GM04504 (cell line): ENCODE measurements at regions not wholly inside any gene's neighbourhood (a gene's known extent, or its start where the extent isn't known, plus 50 kb on each side); places are given as distances from the start of the nearest gene placed in this dataset.

Experiments
- DNase-seq: peaks from one replicate; pipeline ENCODE4 v3.0.0-alpha.2; 2012; ENCODE audit warnings: low read depth

DNA sequence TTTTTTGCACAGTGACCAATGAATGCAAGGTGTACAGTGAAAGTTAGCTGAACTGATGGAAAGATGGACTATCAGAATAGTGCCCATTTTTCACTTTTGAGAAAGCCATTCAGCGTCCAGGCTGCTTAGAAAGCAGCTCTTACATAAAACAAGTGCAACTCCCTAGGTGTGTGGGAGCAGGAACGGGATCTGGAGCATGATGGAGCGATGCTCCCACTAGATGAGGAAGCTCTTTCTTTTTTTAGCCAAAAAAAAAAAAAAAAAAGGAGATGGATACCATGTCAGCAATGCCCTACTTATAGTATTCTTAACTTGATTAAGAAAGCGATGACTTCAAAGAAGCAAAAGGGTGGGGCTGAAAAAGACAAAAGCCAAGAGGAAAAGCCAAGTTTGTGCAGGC is 925.5 kb downstream of the GATA3 start:
- DNase-seq: no peak

DNA sequence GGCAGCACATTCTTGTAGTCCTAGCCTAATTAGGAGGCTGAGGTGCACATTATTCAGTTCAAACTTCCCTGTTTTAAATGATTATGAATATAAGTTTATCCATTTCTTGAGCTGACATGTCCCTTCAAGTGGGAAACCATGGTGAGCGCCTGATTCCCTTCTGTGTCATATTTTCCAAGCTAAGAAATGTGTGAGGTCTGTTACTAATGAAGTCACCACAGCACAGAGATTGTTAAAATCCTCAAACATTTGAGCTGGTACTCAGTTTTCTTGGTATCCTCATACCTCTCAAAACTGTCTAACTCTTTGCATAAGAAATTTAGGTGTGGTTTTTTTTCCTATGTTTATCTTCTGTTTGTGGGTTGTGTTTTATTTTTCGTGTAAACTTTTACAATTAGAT is 926.8 kb downstream of the GATA3 start:
- DNase-seq: no peak

DNA sequence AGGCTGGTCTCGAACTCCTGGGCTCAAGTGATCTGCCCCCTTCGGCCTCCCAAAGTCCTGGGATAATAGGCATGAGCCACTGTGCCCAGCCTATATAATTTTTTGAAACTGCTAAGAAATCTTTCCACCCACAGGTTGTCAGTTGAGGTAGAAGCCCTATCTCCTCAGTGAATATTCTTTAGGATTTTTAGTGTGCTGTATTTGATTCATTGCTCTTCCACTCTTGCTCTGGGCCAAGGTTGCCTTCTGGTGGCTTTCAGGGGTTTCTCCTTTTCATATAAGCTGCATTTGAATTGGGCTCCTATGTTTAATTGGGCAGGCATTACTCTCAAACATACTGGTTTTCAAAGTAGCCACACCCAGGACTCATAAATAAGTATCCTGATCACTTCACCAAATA is 931.2 kb downstream of the GATA3 start:
- no peak for DNase-seq

DNA sequence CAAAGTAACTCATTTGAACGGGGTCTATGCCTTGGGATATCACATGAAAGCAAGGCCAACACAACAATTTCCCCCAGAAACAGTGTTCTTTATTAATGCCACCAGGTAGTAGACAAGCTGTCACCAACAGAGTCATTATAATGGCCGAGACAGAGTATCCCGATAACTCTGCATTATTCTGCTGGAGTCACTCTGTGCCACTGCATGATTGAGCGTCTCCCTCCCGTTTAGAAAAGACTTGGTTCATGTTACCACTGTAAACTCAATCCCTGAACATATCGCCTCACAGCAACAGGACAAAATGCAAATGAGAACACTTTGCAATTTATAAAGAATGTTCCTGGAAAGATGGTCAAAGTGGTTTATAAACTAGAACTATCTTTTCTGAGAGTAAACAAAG is 932.5 kb downstream of the GATA3 start:
- no peak for DNase-seq

DNA sequence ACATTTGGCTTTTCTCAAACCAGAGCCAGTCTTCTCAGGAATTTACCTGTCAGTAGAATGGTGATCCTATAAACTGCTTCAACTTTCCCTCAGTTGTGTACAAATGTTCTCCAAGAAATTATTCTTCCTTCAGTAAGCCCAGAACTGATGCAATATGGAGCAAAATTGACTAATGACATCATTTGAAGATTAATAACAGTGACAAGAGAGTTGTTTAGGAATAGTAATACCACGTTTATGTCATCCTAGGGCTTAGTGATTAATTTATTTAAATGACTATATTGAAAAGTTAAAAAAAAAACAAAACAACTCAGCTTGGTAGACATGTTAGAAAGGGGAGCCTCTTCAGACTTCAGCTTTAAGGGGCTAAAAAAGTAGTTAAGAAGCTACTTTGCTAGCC is 933.2 kb downstream of the GATA3 start:
- DNase-seq: no peak

DNA sequence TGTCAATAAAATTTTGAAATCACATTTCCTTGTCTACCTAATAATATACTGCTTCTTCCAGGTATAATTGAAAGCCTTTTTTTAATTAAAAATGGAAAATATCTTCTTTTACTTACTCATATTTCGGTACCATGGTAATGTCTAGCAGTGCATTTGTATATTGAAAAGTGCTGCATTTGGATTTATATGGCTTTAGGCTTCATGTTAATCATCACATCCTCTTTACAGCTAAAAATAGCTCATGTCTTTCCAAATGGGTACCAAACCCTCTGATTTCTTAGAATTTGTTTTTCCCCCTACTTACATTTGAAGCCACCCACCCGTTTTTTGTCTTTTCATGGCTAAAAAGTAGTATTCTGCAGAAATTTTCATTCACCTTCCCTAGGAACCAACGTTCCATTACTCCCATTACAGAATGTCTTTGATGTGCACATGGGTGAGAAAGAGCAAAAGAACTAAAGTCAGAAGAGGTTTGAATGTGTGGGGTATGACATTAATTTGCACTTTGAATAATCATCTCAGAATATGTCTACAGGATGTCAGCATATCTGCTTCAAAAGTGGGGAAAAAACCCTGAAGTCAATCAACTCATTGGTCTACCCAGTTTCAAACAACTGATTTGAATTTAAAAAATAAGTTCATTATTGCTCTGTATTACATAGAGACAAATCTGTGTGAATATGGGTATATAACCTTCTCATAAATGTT is 935.9 kb downstream of the GATA3 start:
- no peak for DNase-seq

DNA sequence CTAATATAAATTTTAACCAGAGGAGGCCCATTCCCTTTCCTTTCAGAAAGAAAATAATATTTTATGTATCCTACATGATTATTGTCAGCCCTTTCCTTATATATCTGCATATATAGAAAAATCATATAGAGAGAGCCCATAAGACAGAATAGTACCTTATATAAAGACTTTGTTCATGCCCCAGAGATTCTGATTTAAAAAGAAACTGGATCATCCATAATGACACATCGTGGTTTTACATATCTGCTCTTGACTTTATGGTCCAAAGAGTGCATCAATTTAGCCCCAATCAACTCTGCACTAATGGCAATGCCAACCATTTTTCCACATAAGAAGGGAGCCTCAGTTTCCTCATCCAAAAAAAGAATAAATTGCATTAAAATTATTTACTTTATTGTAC is 937.5 kb downstream of the GATA3 start:
- no peak for DNase-seq

DNA sequence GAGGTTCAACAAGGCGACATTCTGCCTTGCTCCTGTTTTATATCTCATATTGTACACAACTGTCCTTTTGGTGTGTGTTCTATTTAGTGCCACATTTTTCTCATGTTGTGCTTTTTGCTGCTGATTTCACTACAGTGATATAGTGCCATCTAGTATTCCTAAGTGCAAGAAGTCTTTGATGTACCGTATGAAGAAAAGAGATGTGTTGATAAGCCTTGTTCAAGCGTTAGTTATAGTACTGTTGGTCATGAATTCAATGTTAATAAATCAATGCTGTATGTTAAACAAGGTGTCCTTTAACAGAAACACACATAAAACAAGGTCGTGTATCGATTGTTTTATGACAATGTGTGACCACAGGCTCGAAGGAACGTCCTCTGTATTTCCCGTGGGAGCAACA is 939.4 kb downstream of the GATA3 start:
- no peak for DNase-seq

DNA sequence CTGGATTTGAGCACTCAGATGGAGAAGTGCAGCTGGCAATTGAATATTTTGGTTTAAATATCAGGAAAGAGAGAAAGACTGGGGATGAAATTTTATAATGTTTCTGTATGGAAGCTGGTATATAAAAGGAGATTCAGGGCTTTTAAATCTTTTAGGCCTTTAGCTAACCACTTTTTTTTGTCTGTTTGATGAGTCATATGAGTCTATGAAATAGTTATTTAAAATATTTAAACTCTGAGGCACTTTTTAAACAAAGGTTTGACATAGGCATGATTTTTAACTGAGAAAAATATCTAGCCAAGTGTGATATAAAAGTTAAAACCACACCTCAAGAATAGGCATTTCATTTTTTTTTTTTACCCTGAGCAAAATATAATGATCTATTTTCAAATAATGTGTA is 944.3 kb downstream of the GATA3 start:
- no peak for DNase-seq

DNA sequence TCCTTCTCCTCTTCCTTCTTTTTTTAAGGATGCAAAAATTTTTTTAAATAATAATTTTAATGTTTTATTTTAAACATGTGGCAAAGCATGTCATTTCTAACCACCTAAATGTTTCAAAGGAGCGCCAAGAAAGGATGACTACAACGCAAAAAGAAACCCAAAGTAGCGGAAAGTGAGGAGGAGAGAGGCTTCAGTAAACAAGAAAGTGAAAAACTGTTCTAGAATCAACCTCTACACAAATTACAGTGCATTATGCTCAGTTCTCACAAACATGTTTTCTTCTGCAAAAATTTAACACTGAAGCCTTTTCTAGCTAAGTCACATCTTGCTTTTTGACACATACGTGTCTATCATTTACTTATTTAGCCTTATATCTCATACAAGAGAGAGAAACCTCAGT is 948.6 kb downstream of the GATA3 start:
- DNase-seq: no peak

DNA sequence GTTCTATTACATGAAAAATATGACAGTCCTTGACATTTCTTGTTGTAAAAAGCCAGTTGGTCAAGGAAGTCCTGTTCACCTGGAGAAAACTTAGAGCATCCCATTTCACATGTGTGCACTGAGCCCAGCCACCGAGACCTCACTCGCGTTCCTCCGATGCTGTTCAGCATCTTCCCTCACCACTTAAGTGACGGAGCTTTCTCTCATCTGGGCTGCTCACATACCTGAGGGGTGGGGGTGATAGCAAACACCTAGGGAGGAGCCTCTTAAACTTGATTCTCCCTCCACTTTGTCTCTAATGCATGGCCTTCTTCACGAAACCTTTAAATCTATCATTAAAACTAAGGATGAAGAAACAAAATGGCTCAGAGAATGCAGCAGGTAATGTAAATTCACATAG is 950.2 kb downstream of the GATA3 start:
- DNase-seq: no peak

DNA sequence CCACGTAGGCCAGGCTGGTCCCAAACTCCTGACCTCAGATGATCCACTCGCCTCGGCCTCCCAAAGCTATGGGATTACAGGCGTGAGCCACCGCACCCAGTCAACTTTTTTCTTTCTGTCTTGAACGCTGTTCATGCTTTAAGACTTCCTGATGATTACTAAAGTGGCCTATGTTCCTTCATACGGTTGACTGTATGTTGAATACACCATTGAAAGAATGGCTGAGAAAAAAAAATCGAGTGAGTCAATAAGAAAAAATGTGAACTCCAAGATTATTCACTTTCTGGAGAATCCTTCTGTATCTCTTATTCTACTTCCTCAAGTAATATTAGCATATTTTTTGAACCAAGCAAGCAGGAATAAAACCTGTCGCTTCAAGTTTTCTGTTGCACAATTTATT is 955.0 kb downstream of the GATA3 start:
- no peak for DNase-seq

DNA sequence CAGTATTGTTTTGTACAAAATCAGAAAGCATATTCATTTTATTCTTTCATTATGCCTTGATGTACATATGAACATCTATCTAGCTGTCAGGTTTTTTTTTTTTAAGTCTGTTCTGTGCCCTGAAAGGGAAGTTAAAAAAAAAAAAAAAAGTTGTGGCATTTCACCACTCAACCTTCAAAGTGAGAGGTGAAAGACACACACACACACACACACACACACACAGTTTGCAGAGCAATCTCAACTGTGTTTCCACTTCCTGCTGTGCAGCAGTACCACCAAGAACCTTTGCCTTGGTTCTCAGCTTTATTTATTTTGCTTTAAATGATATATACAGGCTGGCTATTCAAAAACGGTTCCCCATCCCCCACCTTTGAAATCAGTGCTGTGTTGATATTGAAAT is 955.6 kb downstream of the GATA3 start:
- DNase-seq: no peak

DNA sequence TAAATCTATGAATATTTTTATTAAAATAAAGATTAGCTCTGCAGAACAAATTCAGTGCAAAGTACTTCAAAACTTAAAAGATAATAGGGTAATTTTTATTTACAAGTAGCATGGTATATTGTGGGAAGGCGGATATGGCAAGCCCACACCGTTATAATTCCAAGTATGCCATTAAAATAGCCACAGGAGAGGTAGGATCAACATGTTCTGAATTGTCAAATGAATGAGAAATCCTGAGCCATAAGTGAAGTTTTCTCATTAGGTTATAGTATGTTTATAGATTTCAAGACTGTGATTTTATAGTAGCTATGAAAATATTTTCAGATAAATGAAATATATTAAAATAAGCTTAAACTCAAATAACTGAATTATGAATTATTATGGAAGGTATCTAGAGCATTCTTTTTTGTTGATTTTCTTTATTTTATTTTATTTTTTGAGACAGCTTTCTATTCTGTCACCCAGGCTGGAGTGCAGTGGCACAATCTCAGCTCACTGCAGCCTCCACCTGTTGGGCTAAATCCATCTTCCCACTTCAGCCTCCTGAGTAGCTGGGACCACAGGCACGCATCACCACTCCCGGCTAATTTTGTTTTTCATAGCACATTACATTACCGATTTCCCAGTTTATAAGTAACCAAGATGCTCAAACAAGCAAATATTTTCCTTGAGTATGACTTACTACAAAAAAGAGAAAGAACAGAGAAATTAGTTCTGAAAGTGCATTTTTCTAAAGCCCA is 956.6 kb downstream of the GATA3 start:
- DNase-seq: no peak

DNA sequence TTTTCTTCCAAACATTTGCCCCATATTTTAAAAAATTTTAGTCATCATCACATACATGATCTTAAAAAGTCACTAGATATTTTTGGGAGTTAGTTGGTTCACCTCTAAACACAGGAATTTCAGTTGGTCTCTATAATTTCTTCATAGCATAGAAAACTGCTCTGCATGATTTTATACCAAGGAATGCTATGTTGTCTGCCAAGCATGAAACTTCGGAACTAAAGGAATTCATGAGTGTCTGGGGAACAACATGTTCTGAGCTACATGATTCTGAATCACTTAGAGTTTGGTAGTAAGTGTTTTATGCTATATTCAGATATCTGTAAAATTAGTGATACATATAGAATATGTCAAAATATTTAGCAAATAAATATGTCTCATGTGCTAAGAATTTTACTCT is 957.8 kb downstream of the GATA3 start:
- DNase-seq: no peak

DNA sequence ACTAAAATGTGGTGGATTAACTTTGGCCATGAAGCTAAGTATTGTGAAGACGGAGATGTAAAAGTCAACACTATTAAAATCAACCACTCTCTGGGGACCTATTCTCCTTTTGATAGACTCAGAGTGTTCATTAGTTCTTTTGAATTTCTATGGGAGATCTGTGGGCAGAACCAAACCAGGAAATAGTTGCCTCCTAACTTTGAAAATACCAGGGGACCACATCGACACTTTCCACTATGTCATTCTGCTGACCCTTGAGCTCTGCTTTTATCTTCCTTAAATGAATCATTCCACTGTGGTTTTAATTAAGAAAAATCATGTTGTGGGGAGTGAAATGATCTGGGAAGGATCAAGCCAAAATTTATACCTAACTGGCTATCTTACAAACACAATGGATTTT is 960.5 kb downstream of the GATA3 start:
- DNase-seq: no peak

DNA sequence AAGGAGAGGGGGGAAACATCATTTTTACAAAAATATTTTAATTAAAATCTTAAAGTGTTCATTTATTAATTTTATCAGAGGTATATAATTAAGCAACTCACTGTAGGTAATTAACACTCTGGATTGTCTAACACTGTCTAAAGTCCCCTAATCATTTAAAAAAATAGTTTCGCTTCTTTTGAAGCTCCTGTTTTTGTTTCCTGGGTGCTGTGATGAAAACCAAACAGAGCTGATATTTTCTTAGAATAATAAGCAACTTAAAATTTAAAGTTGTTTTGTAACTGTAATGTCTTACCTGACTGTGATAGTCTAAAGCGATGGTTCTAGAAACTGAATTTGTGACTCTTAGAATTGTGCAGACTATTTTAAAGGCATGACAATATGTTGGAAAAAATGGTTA is 961.0 kb downstream of the GATA3 start:
- no peak for DNase-seq

DNA sequence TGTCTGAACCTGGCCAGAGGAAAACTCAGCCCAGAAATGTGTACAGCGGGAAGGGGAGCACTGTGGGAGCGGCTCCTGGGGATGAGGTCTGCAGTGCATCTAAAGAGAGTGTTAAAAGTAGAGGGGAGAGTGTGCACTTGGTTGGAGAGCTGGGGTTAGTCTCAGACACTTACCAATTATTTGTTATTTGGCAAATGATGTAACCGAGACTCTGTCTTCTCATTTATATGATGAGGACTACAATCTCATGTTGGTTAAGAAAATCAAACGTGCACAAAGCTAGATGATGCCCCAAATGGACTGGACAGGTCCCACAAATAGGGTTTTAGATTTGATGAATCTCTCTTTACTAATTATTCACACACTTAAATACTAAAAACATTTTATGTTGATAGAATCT is 962.4 kb downstream of the GATA3 start:
- no peak for DNase-seq

DNA sequence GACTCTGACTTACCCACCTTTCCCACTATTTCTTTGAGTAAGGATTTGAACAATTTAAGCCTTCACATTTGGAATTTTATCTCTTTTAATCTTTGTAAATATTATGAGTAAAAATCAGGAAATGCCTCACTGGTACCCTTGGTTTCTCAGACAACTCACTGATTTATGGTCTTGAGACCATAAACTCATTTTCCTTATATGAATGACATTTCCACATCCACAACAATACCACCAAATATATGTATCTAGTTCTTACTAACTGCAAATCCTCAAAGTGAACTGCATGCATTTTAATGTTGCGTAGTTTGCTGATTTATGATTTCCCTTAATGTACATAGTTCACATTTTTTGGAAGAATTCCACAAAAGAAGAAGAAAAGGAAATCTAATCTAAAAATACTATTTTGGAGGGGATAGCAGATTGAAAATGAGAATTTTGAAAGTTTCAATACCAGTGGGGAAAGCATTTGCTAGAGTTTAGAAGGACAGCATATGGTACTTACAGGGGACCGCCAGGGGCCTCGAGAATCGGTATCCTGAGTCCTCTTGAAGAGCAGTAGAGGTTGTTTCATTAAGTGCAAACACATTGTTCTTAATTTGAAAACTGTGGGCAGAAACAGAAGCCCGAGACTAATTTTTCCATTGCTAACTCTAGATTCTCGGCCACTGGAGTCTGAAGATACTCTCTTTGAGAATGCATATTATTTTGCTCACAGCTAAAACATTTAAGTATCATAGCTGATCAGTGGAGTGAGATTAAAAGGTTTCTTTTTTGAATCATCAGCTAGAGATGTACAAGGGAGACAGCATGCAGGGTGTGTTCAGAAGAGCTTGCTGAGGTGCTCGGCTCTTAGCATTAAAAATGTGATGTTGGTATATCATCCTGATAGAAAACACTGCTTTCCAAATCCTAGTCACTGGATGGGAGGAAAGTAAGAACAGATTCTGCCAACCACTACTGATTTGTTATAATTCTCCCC is 964.0 kb downstream of the GATA3 start:
- DNase-seq: no peak

DNA sequence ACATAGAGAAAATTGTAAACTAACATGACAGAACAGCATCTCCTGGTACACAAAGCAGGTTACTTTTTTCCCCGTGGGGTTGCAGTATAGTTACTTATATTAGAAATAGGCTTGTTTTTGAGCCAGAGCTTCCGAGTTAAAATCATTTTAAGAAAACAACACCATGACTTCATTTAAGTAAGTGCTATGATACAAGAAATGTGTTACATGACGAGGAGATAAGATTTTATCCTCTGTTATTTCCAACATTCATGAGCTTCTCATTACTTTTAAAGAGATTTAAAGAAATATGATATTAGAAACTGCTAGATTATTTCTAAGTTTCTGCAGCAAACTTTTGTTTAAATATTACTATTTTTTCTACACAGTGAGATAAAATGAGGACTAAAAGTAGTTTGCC is 968.7 kb downstream of the GATA3 start:
- DNase-seq: no peak

DNA sequence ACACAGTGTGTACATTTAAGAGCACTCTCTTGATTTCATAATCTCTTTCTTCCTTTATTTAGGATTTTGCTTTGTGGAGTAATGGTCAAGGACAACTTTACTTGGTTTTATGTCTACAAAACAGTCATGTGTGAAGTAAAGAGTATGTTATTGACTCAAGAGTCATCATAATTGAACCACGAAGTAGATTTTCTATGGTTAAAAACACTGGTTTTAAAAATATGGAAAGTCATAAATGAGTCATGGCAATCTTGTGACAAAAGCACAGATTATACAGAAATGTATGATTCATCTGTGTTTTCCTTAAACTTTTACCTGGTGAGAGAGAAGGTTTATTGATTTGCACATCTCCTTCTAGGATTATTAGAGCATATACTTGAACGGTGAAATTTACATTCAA is 969.7 kb downstream of the GATA3 start:
- DNase-seq: no peak

DNA sequence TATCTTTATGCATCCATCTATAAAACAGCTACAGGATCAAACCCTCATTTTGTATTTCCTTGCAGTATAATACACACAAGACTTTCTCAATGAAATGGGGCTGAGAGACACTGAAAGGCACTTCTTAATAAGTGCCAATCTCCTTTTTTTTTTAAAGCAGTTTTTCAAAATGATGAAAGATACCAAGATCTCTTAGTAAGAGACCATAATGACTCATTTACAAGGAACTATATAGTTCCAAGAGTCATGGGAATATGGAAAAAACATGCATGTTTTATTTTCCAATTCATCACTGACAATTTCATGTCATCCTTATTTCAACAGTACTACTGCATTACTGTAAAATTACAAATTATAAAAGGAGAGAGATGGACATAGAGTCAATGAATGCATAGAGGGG is 973.7 kb downstream of the GATA3 start:
- DNase-seq: no peak

DNA sequence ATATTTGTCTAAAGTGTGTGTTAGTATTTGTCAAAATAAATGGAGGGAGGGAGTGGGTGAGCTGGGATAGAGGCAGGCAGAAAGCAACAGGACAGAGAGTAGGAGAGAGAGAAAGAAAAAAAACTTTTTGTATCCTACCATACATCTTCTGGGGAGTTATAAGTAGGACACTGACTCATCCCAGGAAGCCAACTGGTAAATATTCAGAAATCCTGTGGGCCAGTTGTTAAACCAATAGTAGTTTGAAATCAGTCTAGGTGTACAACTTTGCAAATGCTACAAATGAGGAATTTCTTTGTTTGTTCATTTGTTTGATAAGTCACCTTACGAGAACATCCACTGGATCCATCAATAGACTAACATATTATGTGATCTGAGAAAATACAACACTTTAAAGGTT is 980.9 kb downstream of the GATA3 start:
- DNase-seq: no peak
